AG10803 (cell line): ENCODE measurements at regions not wholly inside any gene's neighbourhood (a gene's known extent, or its start where the extent isn't known, plus 50 kb on each side); places are given as distances from the start of the nearest gene placed in this dataset.

Source experiments
- DNase-seq: peaks from one replicate; pipeline ENCODE4 v3.0.0; 2010; ENCODE audit warnings: low read depth
- H3K4me3 ChIP-seq: 2 replicates; pipeline ENCODE4 v1.5.1; 2011; ENCODE audit warnings: mild to moderate bottlenecking, low read length, control low read depth
- TF ChIP-seq, protein P1 (sequence below): conservative IDR thresholded peaks from 2 replicates; pipeline ENCODE4 v1.5.1; 2011; ENCODE audit warnings: mild to moderate bottlenecking, low read length, control low read depth, inconsistent platforms

DNA sequence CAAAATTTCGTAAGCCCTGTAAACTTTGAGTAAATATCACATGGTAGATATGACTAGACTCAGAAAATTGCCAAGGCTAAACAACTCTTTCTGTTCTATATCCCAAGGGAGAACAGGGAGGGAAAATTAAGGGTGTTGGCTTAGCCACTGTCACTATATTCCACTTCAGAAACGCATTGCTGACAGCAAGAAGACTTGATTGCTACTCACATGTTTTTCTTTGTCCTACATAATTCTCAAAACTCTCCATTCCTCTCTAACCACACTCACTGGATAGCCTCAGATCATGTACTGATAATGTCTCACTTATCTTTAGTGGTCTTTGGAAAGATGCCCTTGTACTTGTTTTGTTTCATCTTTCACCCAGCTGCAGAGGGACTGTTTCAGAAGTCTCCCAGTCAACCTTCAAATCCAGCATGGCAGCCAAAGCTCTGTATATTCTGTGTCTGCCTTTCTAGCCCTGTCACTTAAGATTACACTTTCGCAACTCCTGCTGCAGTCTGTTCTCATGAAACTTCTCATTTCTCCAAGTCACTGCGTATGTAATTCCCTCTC lies 582.4 kb upstream of the FZD8 start:
- no peak overlapping the region for H3K4me3 ChIP-seq
- peak; percentile 61 for DNase-seq
- TF ChIP-seq, protein P1, sequence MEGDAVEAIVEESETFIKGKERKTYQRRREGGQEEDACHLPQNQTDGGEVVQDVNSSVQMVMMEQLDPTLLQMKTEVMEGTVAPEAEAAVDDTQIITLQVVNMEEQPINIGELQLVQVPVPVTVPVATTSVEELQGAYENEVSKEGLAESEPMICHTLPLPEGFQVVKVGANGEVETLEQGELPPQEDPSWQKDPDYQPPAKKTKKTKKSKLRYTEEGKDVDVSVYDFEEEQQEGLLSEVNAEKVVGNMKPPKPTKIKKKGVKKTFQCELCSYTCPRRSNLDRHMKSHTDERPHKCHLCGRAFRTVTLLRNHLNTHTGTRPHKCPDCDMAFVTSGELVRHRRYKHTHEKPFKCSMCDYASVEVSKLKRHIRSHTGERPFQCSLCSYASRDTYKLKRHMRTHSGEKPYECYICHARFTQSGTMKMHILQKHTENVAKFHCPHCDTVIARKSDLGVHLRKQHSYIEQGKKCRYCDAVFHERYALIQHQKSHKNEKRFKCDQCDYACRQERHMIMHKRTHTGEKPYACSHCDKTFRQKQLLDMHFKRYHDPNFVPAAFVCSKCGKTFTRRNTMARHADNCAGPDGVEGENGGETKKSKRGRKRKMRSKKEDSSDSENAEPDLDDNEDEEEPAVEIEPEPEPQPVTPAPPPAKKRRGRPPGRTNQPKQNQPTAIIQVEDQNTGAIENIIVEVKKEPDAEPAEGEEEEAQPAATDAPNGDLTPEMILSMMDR = no peak

DNA sequence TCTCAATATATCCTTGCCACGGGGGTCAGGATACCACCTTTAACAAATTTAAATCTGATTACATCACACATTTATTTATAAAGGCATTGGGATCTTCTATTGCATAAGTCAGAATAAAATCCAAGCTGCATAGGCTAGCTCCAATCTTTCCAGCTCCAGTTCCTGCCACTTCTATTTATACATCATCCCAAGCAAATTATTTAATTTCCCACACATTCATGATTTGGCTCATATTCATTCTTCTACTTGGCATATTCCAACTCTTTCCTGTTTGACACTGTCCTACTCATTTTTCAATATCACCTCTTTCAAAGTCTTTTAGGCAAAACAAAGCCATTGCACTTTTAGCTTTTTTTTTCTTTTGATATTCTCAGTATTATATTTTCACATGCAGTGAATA lies 579.0 kb upstream of the FZD8 start:
- no peak overlapping the region for H3K4me3 ChIP-seq
- DNase-seq = no peak
- TF ChIP-seq, protein P1 = no peak

DNA sequence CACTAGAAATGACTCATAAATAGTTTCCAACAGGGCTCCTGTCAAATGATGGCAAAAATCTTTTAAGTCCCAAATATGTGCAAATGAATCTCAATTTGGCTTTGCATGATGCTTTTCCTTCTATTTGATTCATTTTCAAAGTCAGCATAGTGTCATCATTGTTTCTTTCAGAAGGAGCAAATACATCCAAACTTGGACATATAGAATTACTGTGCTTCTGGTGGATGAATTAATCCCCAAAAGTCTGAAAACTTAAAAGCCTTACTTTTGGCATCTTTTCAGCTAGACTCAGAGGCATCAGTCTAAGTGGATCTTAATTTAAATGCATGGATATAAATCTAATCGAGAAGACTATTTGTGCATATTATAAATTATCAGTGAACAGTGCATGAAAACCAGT lies 578.1 kb upstream of the FZD8 start:
- DNase-seq = no peak

DNA sequence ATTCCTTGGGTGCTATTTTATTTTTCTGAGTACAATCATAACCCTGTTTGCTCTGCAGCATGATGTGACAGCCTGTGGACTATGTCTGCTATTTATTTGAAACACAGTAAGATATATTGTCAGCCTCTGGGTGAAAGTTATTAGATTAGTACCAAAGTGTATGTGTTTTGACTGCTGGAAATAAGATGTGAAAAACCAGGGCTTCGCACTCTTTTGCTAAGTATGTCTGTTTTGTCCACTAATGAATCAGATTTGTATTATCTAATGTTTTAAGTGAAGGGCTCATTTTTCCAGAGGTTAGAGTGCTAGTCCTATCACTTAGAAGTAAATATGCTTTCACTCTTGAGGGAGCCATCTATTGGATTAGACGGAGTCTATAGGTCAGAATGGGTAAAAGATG lies 569.8 kb upstream of the FZD8 start:
- H3K4me3 ChIP-seq = no peak overlapping the region
- TF ChIP-seq, protein P1 = no peak

More for the DNA sequence above, 578.1 kb upstream of the FZD8 start:
- TF ChIP-seq, protein P1 = no peak
- no peak overlapping the region for H3K4me3 ChIP-seq

DNA sequence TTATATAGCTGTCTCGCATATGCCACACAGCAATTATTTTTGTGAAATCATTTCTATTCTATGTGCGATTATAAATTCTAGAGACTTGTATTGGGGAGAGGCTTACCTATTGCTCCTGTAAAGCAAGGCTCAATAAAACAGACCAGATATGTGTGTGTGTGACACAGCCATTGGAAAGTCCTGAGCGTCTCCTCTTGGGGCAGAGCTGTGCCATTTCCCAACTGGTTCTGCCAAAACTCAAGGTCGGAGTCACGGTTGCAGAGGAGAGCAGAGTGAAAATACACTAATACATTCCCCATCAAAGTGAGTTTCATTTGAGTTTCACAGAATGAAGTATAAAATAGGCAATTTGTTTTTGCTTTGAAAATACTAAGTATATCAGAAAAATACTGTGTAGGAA lies 567.4 kb upstream of the FZD8 start:
- DNase-seq = no peak
- H3K4me3 ChIP-seq = no peak overlapping the region
- TF ChIP-seq, protein P1 = no peak

More for the DNA sequence above, 569.8 kb upstream of the FZD8 start:
- no peak for DNase-seq

DNA sequence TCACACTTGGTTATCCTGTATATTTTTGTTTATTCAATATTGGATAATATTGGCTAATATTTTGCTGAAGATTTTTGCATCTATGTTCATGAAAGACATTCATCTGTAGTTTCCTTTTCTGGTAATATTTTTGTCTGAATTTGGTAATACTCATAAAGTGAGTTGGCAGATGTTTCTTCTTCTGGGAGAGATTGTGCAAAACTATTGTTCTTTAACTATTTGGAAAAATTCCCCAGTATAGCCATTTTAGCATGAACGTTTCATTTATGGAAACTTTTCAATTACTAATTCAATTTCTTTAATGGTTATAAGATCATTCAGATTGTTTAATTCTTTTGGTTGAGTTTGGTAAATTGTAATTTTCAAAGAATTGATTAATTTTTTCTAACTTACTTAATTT lies 560.8 kb upstream of the FZD8 start:
- H3K4me3 ChIP-seq = no peak overlapping the region
- TF ChIP-seq, protein P1 = no peak
- peak; percentile 18 for DNase-seq

DNA sequence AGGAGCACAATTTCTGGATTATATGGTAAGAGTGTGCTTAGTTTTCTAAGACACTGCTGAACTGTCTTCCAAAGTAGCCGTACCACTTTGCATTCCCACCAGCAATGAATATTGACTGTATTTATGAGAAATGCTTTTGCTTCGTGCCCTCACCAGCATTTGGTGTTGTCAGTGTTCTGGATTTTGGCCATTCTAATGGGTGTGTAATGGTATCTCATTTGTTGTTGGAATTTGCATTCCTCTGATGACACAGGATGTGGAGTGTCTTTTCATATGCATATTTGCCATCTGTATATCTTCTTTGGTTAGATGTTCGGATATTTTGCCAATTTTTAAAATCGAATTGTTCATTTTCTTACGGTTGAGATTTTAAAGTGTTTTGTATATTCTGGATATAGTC lies 558.5 kb upstream of the FZD8 start:
- no peak overlapping the region for H3K4me3 ChIP-seq
- TF ChIP-seq, protein P1 = no peak
- no peak for DNase-seq
